ENCODE measurements at regions not wholly inside any gene's neighbourhood (a gene's known extent, or its start where the extent isn't known, plus 50 kb on each side); places are given as distances from the start of the nearest gene placed in this dataset.

- WGBS (ENCODE audit: low lambda C conversion rate): 0% methylated on average over 3 of the region's 3 CpGs
- FAIRE-seq: no peak
- BruUV-seq (replicated peaks): no TSS peak
Measured at GRCh38 chr4:57665806-57666205, 555.6 kb upstream of the IGFBP7 start.

GRCh38 chr4:57661517-57662090, 551.4 kb upstream of the IGFBP7 start:
- Histone ChIP-seq H3K27ac (ENCODE audit: extremely low read length, insufficient read depth, low read length) (no peak overlapping the region), H3K4me2 (ENCODE audit: low read depth, low read length) (no peak overlapping the region), H3K4me3 (replicated peaks in 1 of 3; ENCODE audit: insufficient read depth in 1 of 3, low read depth in 2 of 3, low read length in 3 of 3) (no peak overlapping the region), H3K9me3 (ENCODE audit: low read length) (no peaks in the 10 kb centered on the region), H2AFZ (ENCODE audit: low read length) (no peak overlapping the region), H3K79me2 (ENCODE audit: insufficient read depth, low read length) (no peaks in the 10 kb centered on the region), H3K4me1 (ENCODE audit: insufficient read depth, low read length) (no peaks in the 10 kb centered on the region), H3K9ac (ENCODE audit: insufficient read depth, low read depth, low read length) (no peak overlapping the region), H3K36me3 (replicated peaks in 1 of 2; ENCODE audit: control insufficient read depth in 1 of 2, insufficient read depth in 2 of 2, low read length in 2 of 2) (no peaks in the 10 kb centered on the region), H4K20me1 (ENCODE audit: insufficient read depth, low read length) (no peaks in the 10 kb centered on the region), H3K27me3 (ENCODE audit: control insufficient read depth in 1 of 2, insufficient read depth in 2 of 2, low read length in 2 of 2) (no peaks in the 10 kb centered on the region)
- FAIRE-seq: no peak
- no peak for ATAC-seq
- in situ Hi-C loops (cut with HindIII; ENCODE audit: extremely low pct_ligation_motif_present, low pct_unique_long_range_greater_than_20kb): no loop called here
- ChIA-PET CTCF (ENCODE audit: low intra/inter-chr PET ratio, low total read pairs) (no interaction called here), POLR2A (no interaction called here)
- no TSS peak for BruUV-seq (replicated peaks)
- intact Hi-C loops (cut with micrococcal nuclease; ENCODE audit: unreplicated experiment): no loop called here
- no peak for DNase-seq (ENCODE audit: low spot score)
- 0% methylated on average over 5 of the region's 5 CpGs for WGBS (ENCODE audit: low lambda C conversion rate)
- no peak for TF ChIP-seq REST (IDR thresholded peaks at IDR 0.05; ENCODE audit: borderline replicate concordance in 1 of 2, low read depth in 1 of 2, low read length in 2 of 2)
- no peak for TF ChIP-seq ZC3H4 (CRISPR knock-in tag; IDR thresholded peaks at IDR 0.05; ENCODE audit: borderline replicate concordance)
- TF ChIP-seq, protein P1, sequence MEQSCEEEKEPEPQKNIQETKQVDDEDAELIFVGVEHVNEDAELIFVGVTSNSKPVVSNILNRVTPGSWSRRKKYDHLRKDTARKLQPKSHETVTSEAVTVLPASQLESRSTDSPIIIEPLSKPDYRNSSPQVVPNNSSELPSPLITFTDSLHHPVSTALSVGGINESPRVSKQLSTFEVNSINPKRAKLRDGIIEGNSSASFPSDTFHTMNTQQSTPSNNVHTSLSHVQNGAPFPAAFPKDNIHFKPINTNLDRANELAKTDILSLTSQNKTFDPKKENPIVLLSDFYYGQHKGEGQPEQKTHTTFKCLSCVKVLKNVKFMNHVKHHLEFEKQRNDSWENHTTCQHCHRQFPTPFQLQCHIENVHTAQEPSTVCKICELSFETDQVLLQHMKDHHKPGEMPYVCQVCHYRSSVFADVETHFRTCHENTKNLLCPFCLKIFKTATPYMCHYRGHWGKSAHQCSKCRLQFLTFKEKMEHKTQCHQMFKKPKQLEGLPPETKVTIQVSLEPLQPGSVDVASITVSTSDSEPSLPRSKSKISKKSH (CRISPR knock-in tag; IDR thresholded peaks at IDR 0.05; ENCODE audit: borderline replicate concordance): no peak
- TF ChIP-seq ZNF143 (CRISPR knock-in tag; IDR thresholded peaks at IDR 0.05): no peak
- TF ChIP-seq, protein P2, sequence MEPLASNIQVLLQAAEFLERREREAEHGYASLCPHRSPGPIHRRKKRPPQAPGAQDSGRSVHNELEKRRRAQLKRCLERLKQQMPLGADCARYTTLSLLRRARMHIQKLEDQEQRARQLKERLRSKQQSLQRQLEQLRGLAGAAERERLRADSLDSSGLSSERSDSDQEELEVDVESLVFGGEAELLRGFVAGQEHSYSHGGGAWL (CRISPR knock-in tag; IDR thresholded peaks at IDR 0.05): no peak
- TF ChIP-seq ZNF616 (CRISPR knock-in tag; IDR thresholded peaks at IDR 0.05; ENCODE audit: low read depth): no peak
- no peak for TF ChIP-seq BHLHE40 (IDR thresholded peaks at IDR 0.05; ENCODE audit: low read length)

More at GRCh38 chr4:57665806-57666205, 555.6 kb upstream of the IGFBP7 start:
- ATAC-seq (no peak), DNase-seq (ENCODE audit: low spot score) (no peak)
- Histone ChIP-seq H3K9me3 (ENCODE audit: low read length) (no peaks in the 10 kb centered on the region), H3K4me2 (ENCODE audit: low read depth, low read length) (no peak overlapping the region), H3K79me2 (ENCODE audit: insufficient read depth, low read length) (no peaks in the 10 kb centered on the region), H4K20me1 (ENCODE audit: insufficient read depth, low read length) (no peaks in the 10 kb centered on the region), H2AFZ (ENCODE audit: low read length) (no peak overlapping the region), H3K4me3 (replicated peaks in 1 of 3; ENCODE audit: insufficient read depth in 1 of 3, low read depth in 2 of 3, low read length in 3 of 3) (no peak overlapping the region), H3K36me3 (replicated peaks in 1 of 2; ENCODE audit: control insufficient read depth in 1 of 2, insufficient read depth in 2 of 2, low read length in 2 of 2) (no peaks in the 10 kb centered on the region), H3K27me3 (ENCODE audit: control insufficient read depth in 1 of 2, insufficient read depth in 2 of 2, low read length in 2 of 2) (no peaks in the 10 kb centered on the region), H3K4me1 (ENCODE audit: insufficient read depth, low read length) (no peaks in the 10 kb centered on the region), H3K9ac (ENCODE audit: insufficient read depth, low read depth, low read length) (no peak overlapping the region), H3K27ac (ENCODE audit: extremely low read length, insufficient read depth, low read length) (no peak overlapping the region)
- ChIA-PET CTCF (ENCODE audit: low intra/inter-chr PET ratio, low total read pairs) (no interaction called here), POLR2A (no interaction called here)
- TF ChIP-seq RXRB (CRISPR knock-in tag; IDR thresholded peaks at IDR 0.05; ENCODE audit: borderline replicate concordance): no peak
- TF ChIP-seq FOXA3 (CRISPR knock-in tag; IDR thresholded peaks at IDR 0.05): no peak
- no peak for TF ChIP-seq ZNF546 (CRISPR knock-in tag; conservative IDR thresholded peaks at IDR 0.05)
- no peak for TF ChIP-seq SOX5 (CRISPR knock-in tag; IDR thresholded peaks at IDR 0.05; ENCODE audit: borderline replicate concordance)
- no peak for TF ChIP-seq SMC3 (IDR thresholded peaks at IDR 0.05; ENCODE audit: low read length)
- TF ChIP-seq ATF1 (CRISPR knock-in tag; IDR thresholded peaks at IDR 0.05): no peak
- no peak for TF ChIP-seq SUZ12 (IDR thresholded peaks at IDR 0.05; ENCODE audit: low read depth, low read length)
- TF ChIP-seq HOXA9 (CRISPR knock-in tag; IDR thresholded peaks at IDR 0.05; ENCODE audit: borderline replicate concordance): no peak
- TF ChIP-seq CBX2 (IDR thresholded peaks at IDR 0.05; ENCODE audit: low read depth, low read length): no peak
- TF ChIP-seq CBX2 (CRISPR knock-in tag; IDR thresholded peaks at IDR 0.05; ENCODE audit: low read depth): no peak
- no peak for TF ChIP-seq GABPB1 (CRISPR knock-in tag; IDR thresholded peaks at IDR 0.05)
- no peak for TF ChIP-seq ZNF382 (CRISPR knock-in tag; IDR thresholded peaks at IDR 0.05; ENCODE audit: borderline replicate concordance)
- no peak for TF ChIP-seq ZNF879 (CRISPR knock-in tag; IDR thresholded peaks at IDR 0.05)
- no peak for TF ChIP-seq ZNF34 (CRISPR knock-in tag; IDR thresholded peaks at IDR 0.05; ENCODE audit: borderline replicate concordance)
- intact Hi-C loops (cut with micrococcal nuclease; ENCODE audit: unreplicated experiment) (no loop called here), in situ Hi-C loops (cut with HindIII; ENCODE audit: extremely low pct_ligation_motif_present, low pct_unique_long_range_greater_than_20kb) (no loop called here)

All from HepG2 (cell line).